ENCODE measurements at regions not wholly inside any gene's neighbourhood (a gene's known extent, or its start where the extent isn't known, plus 50 kb on each side); places are given as distances from the start of the nearest gene placed in this dataset.

- no peak for DNase-seq
Measured at GRCh38 chr16:61596655-61597054, 439.6 kb downstream of the CDH8 start.

GRCh38 chr16:61595605-61596004 is 440.6 kb downstream of the CDH8 start:
- no peak for DNase-seq

- DNase-seq, result peak in 2 of 3 experiments; percentile 17 to 60
Measured at GRCh38 chr16:61590577-61590976, 445.7 kb downstream of the CDH8 start.

GRCh38 chr16:61587526-61587925 is 448.7 kb downstream of the CDH8 start:
- DNase-seq, result no peak

GRCh38 chr16:61581417-61582046 is 454.7 kb downstream of the CDH8 start:
- DNase-seq, result no peak

GRCh38 chr16:61580579-61580978 is 455.7 kb downstream of the CDH8 start:
- no peak for DNase-seq

GRCh38 chr16:61579195-61579594 is 457.0 kb downstream of the CDH8 start:
- no peak for DNase-seq

- no peak for DNase-seq
Measured at GRCh38 chr16:61576476-61576875, 459.8 kb downstream of the CDH8 start.

- no peak for DNase-seq
Measured at GRCh38 chr16:61575617-61576016, 460.6 kb downstream of the CDH8 start.

- no peak for DNase-seq
Measured at GRCh38 chr16:61569028-61569427, 467.2 kb downstream of the CDH8 start.

GRCh38 chr16:61564716-61565115 is 471.5 kb downstream of the CDH8 start:
- DNase-seq, result no peak

- DNase-seq, result no peak
Measured at GRCh38 chr16:61555718-61556441, 480.4 kb downstream of the CDH8 start.

GRCh38 chr16:61549327-61549726 is 486.9 kb downstream of the CDH8 start:
- DNase-seq, result no peak

GRCh38 chr16:61547626-61548025 is 488.6 kb downstream of the CDH8 start:
- DNase-seq, result no peak

- DNase-seq, result no peak
Measured at GRCh38 chr16:61544165-61544564, 492.1 kb downstream of the CDH8 start.

- no peak for DNase-seq
Measured at GRCh38 chr16:61540216-61540615, 496.0 kb downstream of the CDH8 start.

- no peak for DNase-seq
Measured at GRCh38 chr16:61530697-61531096, 505.5 kb downstream of the CDH8 start.

- no peak for DNase-seq
Measured at GRCh38 chr16:61500851-61501250, 535.4 kb downstream of the CDH8 start.

GRCh38 chr16:61480250-61480649 is 556.0 kb downstream of the CDH8 start:
- DNase-seq, result no peak

GRCh38 chr16:61471737-61472136 is 564.5 kb downstream of the CDH8 start:
- no peak for DNase-seq

GRCh38 chr16:61471023-61471422 is 565.2 kb downstream of the CDH8 start:
- DNase-seq, result no peak

GRCh38 chr16:61465285-61465684 is 571.0 kb downstream of the CDH8 start:
- DNase-seq, result no peak

GRCh38 chr16:61460020-61460419 is 576.2 kb downstream of the CDH8 start:
- no peak for DNase-seq

- no peak for DNase-seq
Measured at GRCh38 chr16:61435346-61435745, 600.9 kb downstream of the CDH8 start.

- no peak for DNase-seq
Measured at GRCh38 chr16:61432421-61432820, 603.8 kb downstream of the CDH8 start.
